HCT116 (cell line): ENCODE measurements at regions not wholly inside any gene's neighbourhood (a gene's known extent, or its start where the extent isn't known, plus 50 kb on each side); places are given as distances from the start of the nearest gene placed in this dataset.

Experiments
- ATF3 ChIP-seq: IDR thresholded peaks from 2 replicates; pipeline ENCODE4 v1.6.1; 2012
- CEBPB ChIP-seq: IDR thresholded peaks from 2 replicates; pipeline ENCODE4 v1.6.1; 2012; ENCODE audit warnings: low read depth
- EZH2 ChIP-seq: fragments of 200-600 bp; sonication (generic); IDR thresholded peaks from 2 replicates; pipeline ENCODE4 v1.6.1; 2017; ENCODE audit warnings: antibody characterized with exemption, mixed run types
- EZH2phosphoT487 ChIP-seq: fragments of 200-600 bp; IDR thresholded peaks from 2 replicates; pipeline ENCODE4 v1.6.1; 2018; ENCODE audit warnings: antibody characterized with exemption, borderline replicate concordance
- JUND ChIP-seq: IDR thresholded peaks from 2 replicates; pipeline ENCODE4 v1.6.1; 2012
- MAX ChIP-seq: IDR thresholded peaks from 2 replicates; pipeline ENCODE4 v1.6.1; 2012
- POLR2A ChIP-seq: IDR thresholded peaks from 2 replicates; pipeline ENCODE4 v1.7.0; 2011; ENCODE audit warnings: borderline replicate concordance; ENCODE audit not compliant: insufficient read depth, insufficient read length; ENCODE audit errors: extremely low read depth
- POLR2AphosphoS5 ChIP-seq: IDR thresholded peaks from 2 replicates; pipeline ENCODE4 v1.6.1; 2011; ENCODE audit warnings: mild to moderate bottlenecking, low read depth, low read length, moderate library complexity
- RAD21 ChIP-seq: IDR thresholded peaks from 2 replicates; pipeline ENCODE4 v1.6.1; 2012; ENCODE audit warnings: low read depth, mild to moderate bottlenecking
- SP1 ChIP-seq: IDR thresholded peaks from 2 replicates; pipeline ENCODE4 v1.6.1; 2012; ENCODE audit warnings: low read depth
- SRF ChIP-seq: IDR thresholded peaks from 2 replicates; pipeline ENCODE4 v1.6.1; 2012; ENCODE audit warnings: low read depth
- TF ChIP-seq, protein P1 (sequence below), 3 experiments: fragments of 200-600 bp in 1 of 3; sonication (generic) in 1 of 3; IDR thresholded peaks in 2 of 3; conservative IDR thresholded peaks in 1 of 3; 2 replicates each; pipeline ENCODE4 v1.5.1; 2012 to 2017; ENCODE audit warnings: low read depth in 2 of 3, low read length in 2 of 3, antibody characterized with exemption in 1 of 3, borderline replicate concordance in 1 of 3, control low read depth in 1 of 3, mild to moderate bottlenecking in 1 of 3, mixed read lengths in 1 of 3, mixed run types in 1 of 3, moderate library complexity in 1 of 3; ENCODE audit not compliant: insufficient read depth in 1 of 3

DNA sequence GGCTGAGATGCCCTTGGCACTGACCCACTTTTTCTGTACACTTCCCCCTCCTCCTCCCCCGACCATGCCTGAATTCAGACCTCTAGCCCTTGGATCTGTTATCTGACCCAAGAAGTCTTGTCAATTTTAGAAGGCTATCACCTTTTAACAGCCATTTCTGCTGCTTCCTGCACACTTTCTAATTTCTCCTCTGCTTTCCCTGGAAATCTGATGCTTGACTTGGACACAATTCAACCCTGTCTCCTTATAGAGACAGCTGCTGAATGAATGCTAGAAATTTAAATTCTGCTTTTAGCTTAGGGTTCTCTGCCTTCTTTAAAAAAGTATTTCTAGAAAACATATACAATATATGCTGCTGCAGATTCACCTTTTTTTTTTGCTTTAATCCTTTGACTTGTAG, 417.9 kb upstream of the KLF6 start:
- no peak for TF ChIP-seq SRF
- no peak for TF ChIP-seq POLR2AphosphoS5
- TF ChIP-seq, protein P1, sequence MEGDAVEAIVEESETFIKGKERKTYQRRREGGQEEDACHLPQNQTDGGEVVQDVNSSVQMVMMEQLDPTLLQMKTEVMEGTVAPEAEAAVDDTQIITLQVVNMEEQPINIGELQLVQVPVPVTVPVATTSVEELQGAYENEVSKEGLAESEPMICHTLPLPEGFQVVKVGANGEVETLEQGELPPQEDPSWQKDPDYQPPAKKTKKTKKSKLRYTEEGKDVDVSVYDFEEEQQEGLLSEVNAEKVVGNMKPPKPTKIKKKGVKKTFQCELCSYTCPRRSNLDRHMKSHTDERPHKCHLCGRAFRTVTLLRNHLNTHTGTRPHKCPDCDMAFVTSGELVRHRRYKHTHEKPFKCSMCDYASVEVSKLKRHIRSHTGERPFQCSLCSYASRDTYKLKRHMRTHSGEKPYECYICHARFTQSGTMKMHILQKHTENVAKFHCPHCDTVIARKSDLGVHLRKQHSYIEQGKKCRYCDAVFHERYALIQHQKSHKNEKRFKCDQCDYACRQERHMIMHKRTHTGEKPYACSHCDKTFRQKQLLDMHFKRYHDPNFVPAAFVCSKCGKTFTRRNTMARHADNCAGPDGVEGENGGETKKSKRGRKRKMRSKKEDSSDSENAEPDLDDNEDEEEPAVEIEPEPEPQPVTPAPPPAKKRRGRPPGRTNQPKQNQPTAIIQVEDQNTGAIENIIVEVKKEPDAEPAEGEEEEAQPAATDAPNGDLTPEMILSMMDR (IDR thresholded peaks at IDR 0.05 in 2 of 3, conservative IDR thresholded peaks at IDR 0.05 in 1 of 3; ENCODE audit: borderline replicate concordance in 1 of 3, insufficient read depth in 1 of 3, low read depth in 2 of 3, low read length in 2 of 3), result no peak
- no peak for TF ChIP-seq EZH2
- no peak for TF ChIP-seq MAX
- TF ChIP-seq POLR2A, result no peak
- TF ChIP-seq JUND, result no peak
- no peak for TF ChIP-seq RAD21
- TF ChIP-seq EZH2phosphoT487, result no peak
- TF ChIP-seq SP1, result no peak
- TF ChIP-seq CEBPB, result no peak
- TF ChIP-seq ATF3, result no peak
